ENCODE measurements at regions not wholly inside any gene's neighbourhood (a gene's known extent, or its start where the extent isn't known, plus 50 kb on each side); places are given as distances from the start of the nearest gene placed in this dataset.

DNA sequence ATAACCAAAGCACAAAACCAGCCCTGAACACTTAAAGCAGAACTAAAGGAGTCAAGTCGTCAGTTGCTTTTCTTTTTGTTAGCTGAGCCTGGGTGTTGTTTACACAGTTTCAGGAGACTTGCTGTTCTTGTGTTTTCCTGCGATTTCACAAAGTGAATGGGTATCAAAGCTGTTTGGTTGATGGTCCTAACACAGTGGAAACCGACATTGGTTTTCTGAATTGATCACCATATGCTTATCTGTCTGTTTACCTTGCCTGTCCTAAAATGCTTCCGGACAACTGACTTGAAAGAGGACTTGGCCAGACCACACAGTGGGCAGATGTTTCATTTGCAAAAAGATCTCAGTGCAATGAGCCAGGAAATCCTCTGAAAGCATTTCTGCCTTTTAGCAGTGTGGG, 676.4 kb downstream of the PRELID2 start:
- TF ChIP-seq, protein P1, sequence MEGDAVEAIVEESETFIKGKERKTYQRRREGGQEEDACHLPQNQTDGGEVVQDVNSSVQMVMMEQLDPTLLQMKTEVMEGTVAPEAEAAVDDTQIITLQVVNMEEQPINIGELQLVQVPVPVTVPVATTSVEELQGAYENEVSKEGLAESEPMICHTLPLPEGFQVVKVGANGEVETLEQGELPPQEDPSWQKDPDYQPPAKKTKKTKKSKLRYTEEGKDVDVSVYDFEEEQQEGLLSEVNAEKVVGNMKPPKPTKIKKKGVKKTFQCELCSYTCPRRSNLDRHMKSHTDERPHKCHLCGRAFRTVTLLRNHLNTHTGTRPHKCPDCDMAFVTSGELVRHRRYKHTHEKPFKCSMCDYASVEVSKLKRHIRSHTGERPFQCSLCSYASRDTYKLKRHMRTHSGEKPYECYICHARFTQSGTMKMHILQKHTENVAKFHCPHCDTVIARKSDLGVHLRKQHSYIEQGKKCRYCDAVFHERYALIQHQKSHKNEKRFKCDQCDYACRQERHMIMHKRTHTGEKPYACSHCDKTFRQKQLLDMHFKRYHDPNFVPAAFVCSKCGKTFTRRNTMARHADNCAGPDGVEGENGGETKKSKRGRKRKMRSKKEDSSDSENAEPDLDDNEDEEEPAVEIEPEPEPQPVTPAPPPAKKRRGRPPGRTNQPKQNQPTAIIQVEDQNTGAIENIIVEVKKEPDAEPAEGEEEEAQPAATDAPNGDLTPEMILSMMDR (optimal IDR thresholded peaks at IDR 0.05 in 1 of 3, IDR thresholded peaks at IDR 0.05 in 1 of 3, conservative IDR thresholded peaks at IDR 0.05 in 1 of 3; ENCODE audit: extremely low read depth in 1 of 3, insufficient read depth in 2 of 3, low read length in 3 of 3) = no peak
- TF ChIP-seq EZH2 (IDR thresholded peaks at IDR 0.05; ENCODE audit: low read length) = no peak

Data from keratinocyte (primary cell).